HG03196 (cell line): ENCODE measurements at regions not wholly inside any gene's neighbourhood (a gene's known extent, or its start where the extent isn't known, plus 50 kb on each side); places are given as distances from the start of the nearest gene placed in this dataset.
A peak's percentile ranks its signal among the peaks of the same experiment; 100 is the strongest.
"Not testable (repeated sequence)": the region's sequence is repeated elsewhere in the genome, so short reads cannot be mapped to it uniquely, and the experiment has no call there.

Experiments
- ATAC-seq: cut with Tn5 transposase; IDR thresholded peaks from one replicate; pipeline ENCODE4 v1.9.1; 2021; ENCODE audit not compliant: unreplicated experiment

GRCh38 chr7:142448857-142449256 is 191.0 kb upstream of the PRSS58 start:
- not testable (repeated sequence) for ATAC-seq

GRCh38 chr7:142447762-142448161 is 189.9 kb upstream of the PRSS58 start:
- ATAC-seq = no peak

GRCh38 chr7:142445019-142445686 is 187.3 kb upstream of the PRSS58 start:
- no peak for ATAC-seq

GRCh38 chr7:142443216-142444010 is 185.6 kb upstream of the PRSS58 start:
- no peak for ATAC-seq

GRCh38 chr7:142442396-142442795 is 184.5 kb upstream of the PRSS58 start:
- ATAC-seq = no peak

- no peak for ATAC-seq
Measured at GRCh38 chr7:142440906-142441411, 183.1 kb upstream of the PRSS58 start.

GRCh38 chr7:142440219-142440905 is 182.5 kb upstream of the PRSS58 start:
- ATAC-seq = no peak

GRCh38 chr7:142439739-142440138 is 181.9 kb upstream of the PRSS58 start:
- peak; percentile 58 for ATAC-seq

- ATAC-seq = no peak
Measured at GRCh38 chr7:142438923-142439515, 181.2 kb upstream of the PRSS58 start.

- ATAC-seq = no peak
Measured at GRCh38 chr7:142438235-142438922, 180.5 kb upstream of the PRSS58 start.

GRCh38 chr7:142437741-142438140 is 179.9 kb upstream of the PRSS58 start:
- no peak for ATAC-seq

- ATAC-seq = no peak
Measured at GRCh38 chr7:142436601-142437000, 178.7 kb upstream of the PRSS58 start.

GRCh38 chr7:142435606-142436005 is 177.7 kb upstream of the PRSS58 start:
- ATAC-seq = not testable (repeated sequence)

- ATAC-seq = no peak
Measured at GRCh38 chr7:142434666-142435167, 176.9 kb upstream of the PRSS58 start.

GRCh38 chr7:142434133-142434532 is 176.3 kb upstream of the PRSS58 start:
- peak; percentile 49 for ATAC-seq

GRCh38 chr7:142432377-142432776 is 174.5 kb upstream of the PRSS58 start:
- no peak for ATAC-seq

- ATAC-seq = no peak
Measured at GRCh38 chr7:142431491-142431890, 173.6 kb upstream of the PRSS58 start.

GRCh38 chr7:142428094-142428493 is 170.2 kb upstream of the PRSS58 start:
- no peak for ATAC-seq

GRCh38 chr7:142425281-142425680 is 167.4 kb upstream of the PRSS58 start:
- no peak for ATAC-seq

GRCh38 chr7:142422621-142423020 is 164.8 kb upstream of the PRSS58 start:
- ATAC-seq = no peak
